ENCODE measurements at regions not wholly inside any gene's neighbourhood (a gene's known extent, or its start where the extent isn't known, plus 50 kb on each side); places are given as distances from the start of the nearest gene placed in this dataset.

GRCh38 chr5:18736051-18736398, 1101.8 kb downstream of the TAF11L14 start:
- TF ChIP-seq CTCF (IDR thresholded peaks at IDR 0.05) (no peak), POLR2A (IDR thresholded peaks at IDR 0.05) (no peak)

Measured in uterus (tissue), 2 donors.